B cell (primary cell): ENCODE measurements at regions not wholly inside any gene's neighbourhood (a gene's known extent, or its start where the extent isn't known, plus 50 kb on each side); places are given as distances from the start of the nearest gene placed in this dataset.
A peak's percentile ranks its signal among the peaks of the same experiment; 100 is the strongest.

ENCODE experiments used
- ATAC-seq: fragments of 200-7000 bp; cut with Tn5 transposase; one replicate; pipeline ENCODE4 v1.10.0; 2021; ENCODE audit warnings: low read depth, mild to moderate bottlenecking, moderate number of reproducible peaks, moderate library complexity
- CTCF ChIA-PET: fragments of 350-600 bp; sonication (Branson Sonifier 250); formaldehyde crosslinking; loops from one replicate; lab custom pipeline; 2021; ENCODE audit warnings: antibody characterized with exemption, inconsistent platforms; lab: Charles Lee
- POLR2A ChIA-PET: fragments of 350-600 bp; sonication (Branson Sonifier 250); formaldehyde crosslinking; loops from one replicate; lab custom pipeline; 2021; ENCODE audit warnings: antibody characterized with exemption; lab: Charles Lee
- DNase-seq: peaks from one replicate; pipeline ENCODE4 v3.0.0; 2013
- H2AFZ ChIP-seq: 2 replicates; pipeline ENCODE4 v1.6.1; 2012; ENCODE audit warnings: mild to moderate bottlenecking, low read depth, low read length; ENCODE audit not compliant: insufficient read depth, poor library complexity, severe bottlenecking
- H3K27ac ChIP-seq, 2 donors: 1 replicate in 1 of 2; 2 replicates in 1 of 2; pipeline ENCODE4 v1.5.1; 2012 to 2013; ENCODE audit warnings: low read length in 2 of 2, mild to moderate bottlenecking in 2 of 2, moderate library complexity in 1 of 2
- H3K27me3 ChIP-seq, 4 experiments: fragments of 200-600 bp in 1 of 4; sonication (generic) in 1 of 4; replicated peaks in 1 of 4; 1 replicate in 2 of 4; 2 replicates in 2 of 4; pipeline versions ENCODE4 v1.6.1 to v1.7.0; 2013 to 2016; ENCODE audit warnings: low read length in 3 of 4, mild to moderate bottlenecking in 2 of 4, mixed read lengths in 1 of 4, moderate library complexity in 1 of 4; ENCODE audit not compliant: insufficient read depth in 4 of 4, control insufficient read depth in 3 of 4; ENCODE audit errors: control extremely low read depth in 1 of 4
- H3K36me3 ChIP-seq, 2 experiments: replicated peaks in 1 of 2; 1 replicate in 1 of 2; 2 replicates in 1 of 2; pipeline versions ENCODE4 v1.6.1 to v1.7.1; 2013; ENCODE audit warnings: low read length in 1 of 2; ENCODE audit not compliant: insufficient read depth in 2 of 2, control insufficient read depth in 1 of 2; ENCODE audit errors: control extremely low read depth in 1 of 2, extremely low read depth in 1 of 2
- H3K4me1 ChIP-seq, 2 donors: fragments of 200-600 bp in 1 of 2; sonication (generic) in 1 of 2; 1 replicate in 1 of 2; 2 replicates in 1 of 2; pipeline versions ENCODE4 v1.5.1 to v1.6.1; 2013 to 2017; ENCODE audit warnings: low read length in 2 of 2; ENCODE audit not compliant: control insufficient read depth in 2 of 2, insufficient read depth in 2 of 2
- H3K4me2 ChIP-seq: replicated peaks from 2 replicates; pipeline ENCODE3; 2012; ENCODE audit warnings: mild to moderate bottlenecking, low read depth, low read length; ENCODE audit not compliant: poor library complexity, severe bottlenecking
- H3K4me3 ChIP-seq, 5 experiments: fragments of 200-600 bp in 1 of 5; sonication (generic) in 1 of 5; 1 replicate in 3 of 5; 2 replicates in 2 of 5; pipeline versions ENCODE4 v1.5.1 to v1.7.0; 2011 to 2016; ENCODE audit warnings: low read length in 4 of 5, mild to moderate bottlenecking in 4 of 5, low read depth in 2 of 5, control low read depth in 1 of 5, moderate library complexity in 1 of 5; ENCODE audit not compliant: insufficient read depth in 1 of 5; ENCODE audit errors: control extremely low read depth in 1 of 5, extremely low read depth in 1 of 5
- H3K79me2 ChIP-seq: fragments of 200-600 bp; sonication (generic); one replicate; pipeline ENCODE4 v1.6.0; 2016; ENCODE audit warnings: low read length; ENCODE audit not compliant: control insufficient read depth, insufficient read depth
- H3K9ac ChIP-seq: fragments of 200-600 bp; sonication (generic); 2 replicates; pipeline ENCODE4 v1.6.1; 2017; ENCODE audit warnings: mild to moderate bottlenecking, low read length, moderate library complexity
- H3K9me3 ChIP-seq, 3 donors: one replicate each; pipeline versions ENCODE4 v1.6.1 to v1.7.1; 2013; ENCODE audit warnings: low read length in 2 of 3; ENCODE audit not compliant: control insufficient read depth in 2 of 3, insufficient read depth in 1 of 3; ENCODE audit errors: control extremely low read depth in 1 of 3
- H4K20me1 ChIP-seq: 2 replicates; pipeline ENCODE4 v1.6.0; 2012; ENCODE audit warnings: mild to moderate bottlenecking, low read length; ENCODE audit not compliant: insufficient read depth, control insufficient read depth, poor library complexity, severe bottlenecking
- H3K27ac Mint-ChIP-seq: one replicate; pipeline ENCODE4 v1.8.0; 2021; ENCODE audit warnings: mixed read lengths
- H3K27me3 Mint-ChIP-seq: one replicate; pipeline ENCODE4 v1.8.0; 2021; ENCODE audit warnings: mixed read lengths
- H3K4me1 Mint-ChIP-seq: one replicate; pipeline ENCODE4 v1.8.0; 2021; ENCODE audit warnings: mixed read lengths
- H3K4me3 Mint-ChIP-seq: one replicate; pipeline ENCODE4 v1.8.0; 2021; ENCODE audit warnings: mixed read lengths
- H3K9me3 Mint-ChIP-seq: one replicate; pipeline ENCODE4 v1.8.0; 2022; ENCODE audit warnings: mixed read lengths; ENCODE audit not compliant: insufficient read depth
- EZH2 ChIP-seq: IDR thresholded peaks from 2 replicates; pipeline ENCODE4 v1.6.1; 2012; ENCODE audit warnings: borderline replicate concordance, low read depth, mild to moderate bottlenecking, moderate library complexity, low read length; ENCODE audit not compliant: insufficient read depth, poor library complexity, severe bottlenecking
- WGBS: methylation state at CpG from one replicate; pipeline ENCODE4 v1.1.5; 2013; ENCODE audit warnings: missing lambda C conversion rate; ENCODE audit not compliant: insufficient coverage; 5-methylcytosine and 5-hydroxymethylcytosine counted together
- intact Hi-C: fragments of 100-400 bp; cut with micrococcal nuclease; formaldehyde crosslinking; loops from one replicate; pipeline ENCODE4 v1.10.0; 2022
- TF ChIP-seq, protein P1 (sequence below): fragments of 200-600 bp; IDR thresholded peaks from one replicate; pipeline ENCODE4 v1.8.0; 2022; ENCODE audit warnings: antibody characterized with exemption, mild to moderate bottlenecking

GRCh38 chr2:18749912-18750526 is 160.7 kb upstream of the NT5C1B start:
- Histone ChIP-seq H3K9ac (no peak overlapping the region), H3K27ac (no peak overlapping the region), H2AFZ (no peak overlapping the region), H3K27me3 (no peaks in the 10 kb centered on the region), H3K4me3 (no peak overlapping the region), H3K36me3 (no peaks in the 10 kb centered on the region), H4K20me1 (no peaks in the 10 kb centered on the region), H3K4me2 (no peak overlapping the region), H3K79me2 (no peaks in the 10 kb centered on the region), H3K4me1 (no peaks in the 10 kb centered on the region), H3K9me3 (no peaks in the 10 kb centered on the region)
- no peak for ATAC-seq
- Mint-ChIP-seq H3K27ac (no peak overlapping the region), H3K27me3 (no peaks in the 10 kb centered on the region), H3K4me1 (no peaks in the 10 kb centered on the region), H3K9me3 (no peaks in the 10 kb centered on the region), H3K4me3 (no peak overlapping the region)
- TF ChIP-seq, protein P1, sequence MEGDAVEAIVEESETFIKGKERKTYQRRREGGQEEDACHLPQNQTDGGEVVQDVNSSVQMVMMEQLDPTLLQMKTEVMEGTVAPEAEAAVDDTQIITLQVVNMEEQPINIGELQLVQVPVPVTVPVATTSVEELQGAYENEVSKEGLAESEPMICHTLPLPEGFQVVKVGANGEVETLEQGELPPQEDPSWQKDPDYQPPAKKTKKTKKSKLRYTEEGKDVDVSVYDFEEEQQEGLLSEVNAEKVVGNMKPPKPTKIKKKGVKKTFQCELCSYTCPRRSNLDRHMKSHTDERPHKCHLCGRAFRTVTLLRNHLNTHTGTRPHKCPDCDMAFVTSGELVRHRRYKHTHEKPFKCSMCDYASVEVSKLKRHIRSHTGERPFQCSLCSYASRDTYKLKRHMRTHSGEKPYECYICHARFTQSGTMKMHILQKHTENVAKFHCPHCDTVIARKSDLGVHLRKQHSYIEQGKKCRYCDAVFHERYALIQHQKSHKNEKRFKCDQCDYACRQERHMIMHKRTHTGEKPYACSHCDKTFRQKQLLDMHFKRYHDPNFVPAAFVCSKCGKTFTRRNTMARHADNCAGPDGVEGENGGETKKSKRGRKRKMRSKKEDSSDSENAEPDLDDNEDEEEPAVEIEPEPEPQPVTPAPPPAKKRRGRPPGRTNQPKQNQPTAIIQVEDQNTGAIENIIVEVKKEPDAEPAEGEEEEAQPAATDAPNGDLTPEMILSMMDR = peak; percentile 70
- no peak for TF ChIP-seq EZH2
- DNase-seq = peak; percentile 36
- ChIA-PET CTCF (interaction anchor here (1.0 to 1.5 kb wide), 3 partner anchors 9 to 1114 kb away, joined by 3 to 5 read pairs (median 4); no protein-coding TSS in a partner anchor), POLR2A (no interaction called here)
- WGBS = no CpG with 5 or more reads among the region's 2 CpGs
- intact Hi-C loops = loop anchor here (5.0 kb wide), 1 partner anchor 228 kb away; no protein-coding TSS in a partner anchor

DNA sequence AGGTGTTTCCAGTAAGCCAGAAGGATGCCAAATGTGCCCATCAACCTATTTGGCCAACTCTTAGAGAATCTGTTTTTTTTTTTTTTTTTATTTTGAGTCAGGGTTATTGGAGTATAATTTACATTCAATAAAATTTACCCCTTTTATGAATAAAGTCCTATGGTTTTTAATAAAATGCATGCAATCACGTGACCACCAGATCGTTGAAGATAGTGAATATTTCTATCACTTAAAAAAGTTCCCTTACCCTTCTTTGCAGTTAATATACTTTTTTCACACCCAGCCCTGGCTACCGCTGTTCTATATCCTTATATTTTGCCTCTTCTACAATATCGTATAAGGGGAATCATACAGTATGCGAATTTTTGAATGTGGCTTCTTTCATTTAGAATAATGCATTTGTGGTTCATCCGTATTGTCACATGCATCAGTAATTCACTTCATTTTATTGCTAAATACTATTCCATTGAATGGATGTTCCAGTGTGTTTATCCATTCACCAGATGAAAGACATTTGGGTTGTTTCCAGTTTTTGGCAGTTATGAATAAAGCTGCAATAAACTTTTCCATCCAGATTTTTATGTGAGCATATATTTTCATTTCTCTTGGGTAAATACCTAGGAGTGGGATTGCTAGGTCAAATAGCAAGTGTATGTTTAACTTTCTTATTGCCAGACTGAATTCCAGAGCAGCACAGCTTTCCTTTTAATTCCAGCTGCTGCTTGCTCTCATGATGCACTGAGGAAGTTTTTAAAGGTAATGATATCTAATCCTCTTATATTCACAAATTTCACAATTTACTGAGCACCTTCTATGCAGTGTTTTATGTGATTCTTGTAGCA is 156.3 kb upstream of the NT5C1B start:
- intact Hi-C loops = no loop called here
- no peak for ATAC-seq
- Histone ChIP-seq H2AFZ (no peak overlapping the region), H3K27ac (no peak overlapping the region), H3K9me3 (no peaks in the 10 kb centered on the region), H4K20me1 (no peaks in the 10 kb centered on the region), H3K36me3 (no peaks in the 10 kb centered on the region), H3K4me2 (no peak overlapping the region), H3K4me1 (no peaks in the 10 kb centered on the region), H3K79me2 (no peaks in the 10 kb centered on the region), H3K27me3 (no peaks in the 10 kb centered on the region), H3K4me3 (no peak overlapping the region), H3K9ac (no peak overlapping the region)
- Mint-ChIP-seq H3K27me3 (no peaks in the 10 kb centered on the region), H3K27ac (no peak overlapping the region), H3K9me3 (no peaks in the 10 kb centered on the region), H3K4me1 (no peaks in the 10 kb centered on the region), H3K4me3 (no peak overlapping the region)
- TF ChIP-seq EZH2 = no peak
- TF ChIP-seq, protein P1 = no peak
- WGBS = no CpG with 5 or more reads among the region's 6 CpGs
- ChIA-PET POLR2A (no interaction called here), CTCF (no interaction called here)
- no peak for DNase-seq
